IMR-90 (cell line): ENCODE measurements at regions not wholly inside any gene's neighbourhood (a gene's known extent, or its start where the extent isn't known, plus 50 kb on each side); places are given as distances from the start of the nearest gene placed in this dataset.

Experiments
- POLR2A ChIP-seq: IDR thresholded peaks from 2 replicates; pipeline ENCODE4 v1.6.1; 2012; ENCODE audit warnings: mild to moderate bottlenecking, low read depth, low read length
- RAD21 ChIP-seq: IDR thresholded peaks from 2 replicates; pipeline ENCODE4 v1.6.1; 2012; ENCODE audit warnings: low read length, improper control_type of control experiment
- USF2 ChIP-seq: fragments of 150-350 bp; IDR thresholded peaks from 2 replicates; pipeline ENCODE4 v1.6.1; 2017; ENCODE audit warnings: mild to moderate bottlenecking, antibody characterized with exemption, low read length, low read depth
- TF ChIP-seq, protein P1 (sequence below): conservative IDR thresholded peaks from 2 replicates; pipeline ENCODE4 v1.5.1; 2012; ENCODE audit warnings: mild to moderate bottlenecking, low read depth, low read length, improper control_type of control experiment

DNA sequence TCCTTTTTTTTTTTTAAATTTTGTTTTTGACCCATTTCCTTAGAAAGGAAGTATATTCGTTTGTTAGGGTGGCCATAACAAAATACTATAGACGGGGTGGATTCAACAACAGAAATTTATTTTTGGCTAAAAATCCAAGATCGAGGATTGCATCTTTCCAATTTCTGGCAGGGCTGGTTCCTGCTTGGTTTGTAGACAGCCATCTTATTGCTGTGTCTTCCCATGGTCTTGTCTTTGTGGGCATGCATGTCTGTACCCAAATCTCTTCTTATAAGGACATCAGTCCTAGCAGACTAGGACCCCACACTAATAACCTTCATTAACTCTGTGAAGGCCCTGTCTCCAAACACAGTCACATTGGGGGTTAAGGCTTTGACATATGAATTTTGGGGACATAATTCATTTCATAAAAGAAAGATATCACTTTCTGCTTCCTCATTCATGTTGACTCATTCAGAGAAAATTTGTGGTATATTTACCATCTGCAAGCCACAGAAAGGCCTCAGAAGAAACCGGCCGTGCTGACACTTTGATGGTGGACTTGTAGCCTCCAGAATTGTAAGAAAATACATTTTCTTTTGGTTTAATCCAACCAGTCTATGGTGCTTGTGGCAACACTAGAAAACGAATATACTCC is 262.1 kb downstream of the LPIN1 start:
- TF ChIP-seq RAD21 = no peak
- TF ChIP-seq, protein P1, sequence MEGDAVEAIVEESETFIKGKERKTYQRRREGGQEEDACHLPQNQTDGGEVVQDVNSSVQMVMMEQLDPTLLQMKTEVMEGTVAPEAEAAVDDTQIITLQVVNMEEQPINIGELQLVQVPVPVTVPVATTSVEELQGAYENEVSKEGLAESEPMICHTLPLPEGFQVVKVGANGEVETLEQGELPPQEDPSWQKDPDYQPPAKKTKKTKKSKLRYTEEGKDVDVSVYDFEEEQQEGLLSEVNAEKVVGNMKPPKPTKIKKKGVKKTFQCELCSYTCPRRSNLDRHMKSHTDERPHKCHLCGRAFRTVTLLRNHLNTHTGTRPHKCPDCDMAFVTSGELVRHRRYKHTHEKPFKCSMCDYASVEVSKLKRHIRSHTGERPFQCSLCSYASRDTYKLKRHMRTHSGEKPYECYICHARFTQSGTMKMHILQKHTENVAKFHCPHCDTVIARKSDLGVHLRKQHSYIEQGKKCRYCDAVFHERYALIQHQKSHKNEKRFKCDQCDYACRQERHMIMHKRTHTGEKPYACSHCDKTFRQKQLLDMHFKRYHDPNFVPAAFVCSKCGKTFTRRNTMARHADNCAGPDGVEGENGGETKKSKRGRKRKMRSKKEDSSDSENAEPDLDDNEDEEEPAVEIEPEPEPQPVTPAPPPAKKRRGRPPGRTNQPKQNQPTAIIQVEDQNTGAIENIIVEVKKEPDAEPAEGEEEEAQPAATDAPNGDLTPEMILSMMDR = no peak
- no peak for TF ChIP-seq USF2
- no peak for TF ChIP-seq POLR2A
